K562 (cell line): ENCODE measurements at regions not wholly inside any gene's neighbourhood (a gene's known extent, or its start where the extent isn't known, plus 50 kb on each side); places are given as distances from the start of the nearest gene placed in this dataset.

Experiments
- ATAC-seq: fragments of 200-7000 bp; cut with Tn5 transposase; 3 replicates; pipeline ENCODE4 v1.9.1; 2020; ENCODE audit warnings: moderate library complexity
- BruUV-seq: library from RNA; stranded (reverse); fragments of 400-500 nt; replicated peaks from 2 replicates; lab custom pipeline; 2021; lab: Mats Ljungman, UMichigan
- CTCF ChIA-PET: fragments of 300-600 bp; formaldehyde crosslinking; extraction: SDS; loops from one replicate; lab custom pipeline; 2021; ENCODE audit warnings: low intra/inter-chr PET ratio; lab: Yijun Ruan, JAX
- POLR2A ChIA-PET: fragments of 300-600, 350-650 bp; sonication (Branson Sonifier 250); formaldehyde crosslinking; extraction: SDS; loops from one replicate; lab custom pipeline; 2021; ENCODE audit warnings: antibody characterized with exemption, inconsistent platforms; lab: Yijun Ruan, JAX
- DNase-seq, 4 experiments: peaks; one replicate each; pipeline versions ENCODE4 v3.0.0 to v3.0.0-alpha.2; 2011 to 2018; ENCODE audit warnings: low spot score in 3 of 4, mixed read lengths in 3 of 4; ENCODE audit errors: extremely low read depth in 1 of 4
- FAIRE-seq: peaks from 2 replicates; lab custom pipeline; 2011; peaks lifted over from hg19 to GRCh38; lab: Jason Lieb, UNC
- H2AFZ ChIP-seq: 2 replicates; pipeline ENCODE4 v1.6.0; 2011; ENCODE audit warnings: low read depth, low read length, control low read depth, inconsistent platforms
- H3K27ac ChIP-seq: fragments of 200-600 bp; 3 replicates; pipeline ENCODE4 v1.8.0; 2011; ENCODE audit warnings: low read depth, mild to moderate bottlenecking, control low read depth, inconsistent platforms, low read length, moderate library complexity, mixed read lengths; ENCODE audit errors: extremely low read depth
- H3K27me3 ChIP-seq, 2 experiments: fragments of 300-600 bp in 1 of 2; 2 replicates in 1 of 2; 3 replicates in 1 of 2; pipeline versions ENCODE4 v1.6.0 to v1.8.0; 2011; ENCODE audit warnings: inconsistent platforms in 2 of 2, low read length in 2 of 2, mild to moderate bottlenecking in 1 of 2, mixed read lengths in 1 of 2, moderate library complexity in 1 of 2; ENCODE audit not compliant: control insufficient read depth in 2 of 2, insufficient read depth in 2 of 2
- H3K36me3 ChIP-seq: fragments of 300-600 bp; 3 replicates; pipeline ENCODE4 v1.8.0; 2011; ENCODE audit warnings: mild to moderate bottlenecking, low read length, inconsistent platforms; ENCODE audit not compliant: control insufficient read depth, insufficient read depth
- H3K4me1 ChIP-seq, 2 experiments: fragments of 200-600 bp in 1 of 2; replicated peaks in 1 of 2; 2 replicates in 1 of 2; 3 replicates in 1 of 2; pipeline versions ENCODE4 v1.5.1 to v1.8.0; 2011; ENCODE audit warnings: inconsistent platforms in 2 of 2, low read length in 2 of 2, mild to moderate bottlenecking in 1 of 2, mixed read lengths in 1 of 2, moderate library complexity in 1 of 2; ENCODE audit not compliant: control insufficient read depth in 2 of 2, insufficient read depth in 2 of 2
- H3K4me2 ChIP-seq: 2 replicates; pipeline ENCODE4 v1.6.1; 2011; ENCODE audit warnings: low read length, control low read depth, inconsistent platforms, mixed read lengths; ENCODE audit not compliant: insufficient read depth
- H3K4me3 ChIP-seq: fragments of 200-600 bp; sonication (generic), shearing (Covaris generic); 2 replicates; pipeline ENCODE4 v1.5.1; 2016; ENCODE audit warnings: control low read depth, inconsistent platforms
- H3K79me2 ChIP-seq: fragments of 200-600 bp; 3 replicates; pipeline ENCODE4 v1.8.0; 2011; ENCODE audit warnings: low read length, inconsistent platforms; ENCODE audit not compliant: control insufficient read depth, insufficient read depth
- H3K9ac ChIP-seq, 2 experiments: 2 replicates each; pipeline versions ENCODE4 v1.6.0 to v1.6.1; 2011; ENCODE audit warnings: low read depth in 2 of 2, low read length in 2 of 2, control low read depth in 1 of 2, inconsistent platforms in 1 of 2, mild to moderate bottlenecking in 1 of 2, mixed read lengths in 1 of 2; ENCODE audit not compliant: insufficient read depth in 1 of 2
- H3K9me1 ChIP-seq: one replicate; pipeline ENCODE4 v1.6.0; 2011; ENCODE audit warnings: inconsistent platforms, mild to moderate bottlenecking, low read length, moderate library complexity; ENCODE audit not compliant: control insufficient read depth, insufficient read depth
- H3K9me3 ChIP-seq: replicated peaks from 2 replicates; pipeline ENCODE4 v1.5.1; 2011; ENCODE audit warnings: low read depth, low read length, inconsistent platforms; ENCODE audit not compliant: control insufficient read depth, insufficient read depth
- H4K20me1 ChIP-seq: replicated peaks from 2 replicates; pipeline ENCODE4 v1.6.1; 2011; ENCODE audit warnings: low read length, inconsistent platforms, mixed read lengths; ENCODE audit not compliant: control insufficient read depth, insufficient read depth
- CCNT2 ChIP-seq: IDR thresholded peaks from 2 replicates; pipeline ENCODE4 v1.6.1; 2011; ENCODE audit warnings: borderline replicate concordance, low read depth, mild to moderate bottlenecking, moderate library complexity, mixed read lengths, low read length; ENCODE audit not compliant: insufficient read length; ENCODE audit errors: extremely low read depth
- EP300 ChIP-seq: IDR thresholded peaks from 2 replicates; pipeline ENCODE4 v1.6.1; 2012; ENCODE audit warnings: low read length, improper control_type of control experiment
- FOSL1 ChIP-seq: fragments of 200-800 bp; sonication (Bioruptor generic); conservative IDR thresholded peaks from 2 replicates; pipeline ENCODE4 v1.6.1; 2016; ENCODE audit warnings: missing genetic modification characterization, missing compliant biosample characterization
- FOXK1 ChIP-seq: sonication (generic); formaldehyde crosslinking; IDR thresholded peaks from 2 replicates; pipeline ENCODE4 v1.8.0; 2022; ENCODE audit warnings: missing genetic modification reagents, mild to moderate bottlenecking, borderline replicate concordance
- GABPB2 ChIP-seq: fragments of 250-450 bp; sonication (Bioruptor Pico); conservative IDR thresholded peaks from 2 replicates; pipeline ENCODE4 v1.5.1; 2021; ENCODE audit warnings: mild to moderate bottlenecking
- IFI16 ChIP-seq: fragments of 250-450 bp; sonication (Bioruptor Pico); IDR thresholded peaks from 2 replicates; pipeline ENCODE4 v2.1.2; 2022; ENCODE audit warnings: mild to moderate bottlenecking, inconsistent platforms
- PTTG1 ChIP-seq: fragments of 450-650 bp; IDR thresholded peaks from 2 replicates; pipeline ENCODE4 v1.6.1; 2016; ENCODE audit warnings: low read depth, mild to moderate bottlenecking, missing genetic modification characterization, missing compliant biosample characterization
- RBM17 ChIP-seq: fragments of 200-400 bp; formaldehyde crosslinking; IDR thresholded peaks from 2 replicates; pipeline ENCODE4 v1.6.1; 2017; ENCODE audit warnings: low read depth, mild to moderate bottlenecking, low read length, borderline replicate concordance
- SNAPC5 ChIP-seq: fragments of 250-450 bp; sonication (Bioruptor Pico); IDR thresholded peaks from 2 replicates; pipeline ENCODE4 v1.8.0; 2021; ENCODE audit warnings: moderate library complexity, mild to moderate bottlenecking, inconsistent platforms
- TAF9B ChIP-seq: fragments of 450-650 bp; IDR thresholded peaks from 2 replicates; pipeline ENCODE4 v1.6.1; 2018; ENCODE audit warnings: mild to moderate bottlenecking; ENCODE audit not compliant: partially characterized antibody
- USF1 ChIP-seq: sonication (generic); formaldehyde crosslinking; IDR thresholded peaks from 2 replicates; pipeline ENCODE4 v1.9.0; 2022; ENCODE audit warnings: mild to moderate bottlenecking, missing genetic modification reagents
- ZFPM2 ChIP-seq: fragments of 250-450 bp; sonication (Bioruptor Pico); IDR thresholded peaks from 2 replicates; pipeline ENCODE4 v1.5.1; 2022; ENCODE audit warnings: mild to moderate bottlenecking
- ZNF592 ChIP-seq: fragments of 450-650 bp; IDR thresholded peaks from 2 replicates; pipeline ENCODE4 v1.6.1; 2017; ENCODE audit warnings: antibody characterized with exemption, mild to moderate bottlenecking
- ZNF778 ChIP-seq: fragments of 450-650 bp; formaldehyde crosslinking; IDR thresholded peaks from 2 replicates; pipeline ENCODE4 v1.4.0; 2020; ENCODE audit warnings: mild to moderate bottlenecking, moderate library complexity
- WGBS: fragments of 100-300 bp; shearing (Covaris generic); methylation state at CpG from one replicate; pipeline ENCODE4 v1.1.6; 2016; ENCODE audit warnings: low coverage, mixed read lengths; ENCODE audit not compliant: insufficient coverage; ENCODE audit errors: missing lambda C conversion rate; 5-methylcytosine and 5-hydroxymethylcytosine counted together
- in situ Hi-C: fragments of 300-500 bp; cut with MboI; formaldehyde crosslinking; loops from 4 replicates; pipeline ENCODE4 v1.15.0; 2018; ENCODE audit warnings: inconsistent platforms, mixed read lengths
- intact Hi-C: fragments of 100-400 bp; cut with micrococcal nuclease; formaldehyde crosslinking; loops from 2 replicates; pipeline ENCODE4 v1.14.2; 2022

- intact Hi-C loops: no loop called here
- H3K27me3 ChIP-seq: no peaks in the 10 kb centered on the region
- H3K9me1 ChIP-seq: no peaks in the 10 kb centered on the region
- no peak for DNase-seq
- no peaks in the 10 kb centered on the region for H3K79me2 ChIP-seq
- WGBS: 7% methylated on average over 5 of the region's 6 CpGs
- no peaks in the 10 kb centered on the region for H3K9me3 ChIP-seq
- H3K4me3 ChIP-seq: no peak overlapping the region
- BruUV-seq: no TSS peak
- no peak overlapping the region for H2AFZ ChIP-seq
- H3K36me3 ChIP-seq: no peaks in the 10 kb centered on the region
- ChIA-PET POLR2A (no interaction called here), CTCF (no interaction called here)
- no peak overlapping the region for H3K4me2 ChIP-seq
- no peak overlapping the region for H3K9ac ChIP-seq
- H4K20me1 ChIP-seq: no peaks in the 10 kb centered on the region
- in situ Hi-C loops: no loop called here
- FAIRE-seq: no peak
- ATAC-seq: no peak
- H3K4me1 ChIP-seq: no peaks in the 10 kb centered on the region; a peak in 1 of 5 replicates
- no peak overlapping the region for H3K27ac ChIP-seq
- TF ChIP-seq ZNF778 (CRISPR knock-in tag) (no peak), RBM17 (no peak), FOSL1 (tag) (no peak), PTTG1 (tag) (no peak), CCNT2 (no peak), FOXK1 (CRISPR knock-in tag) (no peak), EP300 (no peak), TAF9B (no peak), ZFPM2 (CRISPR knock-in tag) (no peak), USF1 (no peak), IFI16 (CRISPR knock-in tag) (no peak), GABPB2 (CRISPR knock-in tag) (no peak), SNAPC5 (CRISPR knock-in tag) (no peak), ZNF592 (no peak)
Observed at GRCh38 chr22:26748845-26749244, 91.5 kb downstream of the MIAT start.
